ENCODE measurements at regions not wholly inside any gene's neighbourhood (a gene's known extent, or its start where the extent isn't known, plus 50 kb on each side); places are given as distances from the start of the nearest gene placed in this dataset.

GRCh38 chr12:90122681-90123080, 414.0 kb upstream of the ATP2B1 start:
- Histone ChIP-seq H3K4me1 (no peaks in the 10 kb centered on the region), H3K36me3 (no peaks in the 10 kb centered on the region), H3K27ac (no peak overlapping the region), H3K4me3 (replicated peaks in 1 of 3) (no peak overlapping the region), H3K9me3 (no peaks in the 10 kb centered on the region), H3K27me3 (no peaks in the 10 kb centered on the region)
- 52 to 68% methylated on average over 3 of the region's 3 CpGs for WGBS, 2 donors
- TF ChIP-seq, protein P1, sequence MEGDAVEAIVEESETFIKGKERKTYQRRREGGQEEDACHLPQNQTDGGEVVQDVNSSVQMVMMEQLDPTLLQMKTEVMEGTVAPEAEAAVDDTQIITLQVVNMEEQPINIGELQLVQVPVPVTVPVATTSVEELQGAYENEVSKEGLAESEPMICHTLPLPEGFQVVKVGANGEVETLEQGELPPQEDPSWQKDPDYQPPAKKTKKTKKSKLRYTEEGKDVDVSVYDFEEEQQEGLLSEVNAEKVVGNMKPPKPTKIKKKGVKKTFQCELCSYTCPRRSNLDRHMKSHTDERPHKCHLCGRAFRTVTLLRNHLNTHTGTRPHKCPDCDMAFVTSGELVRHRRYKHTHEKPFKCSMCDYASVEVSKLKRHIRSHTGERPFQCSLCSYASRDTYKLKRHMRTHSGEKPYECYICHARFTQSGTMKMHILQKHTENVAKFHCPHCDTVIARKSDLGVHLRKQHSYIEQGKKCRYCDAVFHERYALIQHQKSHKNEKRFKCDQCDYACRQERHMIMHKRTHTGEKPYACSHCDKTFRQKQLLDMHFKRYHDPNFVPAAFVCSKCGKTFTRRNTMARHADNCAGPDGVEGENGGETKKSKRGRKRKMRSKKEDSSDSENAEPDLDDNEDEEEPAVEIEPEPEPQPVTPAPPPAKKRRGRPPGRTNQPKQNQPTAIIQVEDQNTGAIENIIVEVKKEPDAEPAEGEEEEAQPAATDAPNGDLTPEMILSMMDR (IDR thresholded peaks at IDR 0.05): no peak
- no peak for TF ChIP-seq POLR2A (IDR thresholded peaks at IDR 0.05)
- DNase-seq: no peak
- intact Hi-C loops (cut with DNase I): no loop called here

DNA sequence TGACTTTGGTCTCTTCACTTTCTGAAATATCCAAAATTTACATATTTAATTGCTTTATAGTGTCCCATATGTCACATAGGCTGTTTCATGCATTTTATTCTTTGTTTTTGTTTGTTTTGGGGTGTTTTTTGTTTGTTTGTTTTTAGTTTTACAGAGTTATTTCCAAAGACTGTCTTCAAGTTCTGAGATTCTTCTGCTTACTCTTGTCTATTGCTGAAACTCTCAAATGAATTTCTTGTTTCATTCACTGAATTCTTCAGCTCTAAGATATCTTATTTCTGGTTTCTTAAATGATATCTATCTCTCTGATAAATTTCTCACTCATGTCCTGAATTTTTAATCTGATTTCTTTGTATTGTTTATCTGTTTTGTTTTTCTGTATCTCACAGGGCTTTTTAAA, 412.0 kb upstream of the ATP2B1 start:
- Histone ChIP-seq H3K4me3 (replicated peaks in 1 of 3) (no peak overlapping the region), H3K27ac (no peak overlapping the region), H3K27me3 (no peaks in the 10 kb centered on the region), H3K9me3 (no peaks in the 10 kb centered on the region), H3K36me3 (no peaks in the 10 kb centered on the region), H3K4me1 (no peaks in the 10 kb centered on the region)
- no peak for TF ChIP-seq POLR2A (IDR thresholded peaks at IDR 0.05)
- TF ChIP-seq, protein P1 (IDR thresholded peaks at IDR 0.05): no peak
- no peak for DNase-seq
- intact Hi-C loops (cut with DNase I): no loop called here

DNA sequence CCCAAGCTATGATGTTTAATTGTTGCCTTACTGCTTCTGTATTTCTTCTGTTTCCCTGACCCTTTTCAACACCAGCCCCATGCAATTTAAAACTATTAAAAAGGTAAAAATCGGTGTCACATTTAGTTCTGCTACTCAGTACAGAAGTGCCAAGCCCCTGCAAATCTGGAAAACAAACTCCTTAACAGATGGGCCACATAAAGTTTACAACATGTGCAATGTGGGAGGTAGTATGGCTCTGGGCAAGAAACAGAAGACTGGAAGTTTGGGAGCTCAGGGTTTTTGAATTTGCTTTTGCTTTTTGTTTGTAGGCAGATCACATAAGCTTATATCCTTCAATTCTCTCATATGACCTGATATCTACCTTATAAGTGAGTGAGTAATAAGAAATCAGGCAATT, 404.0 kb upstream of the ATP2B1 start:
- TF ChIP-seq, protein P1 (IDR thresholded peaks at IDR 0.05): no peak
- no peak for TF ChIP-seq POLR2A (IDR thresholded peaks at IDR 0.05)
- intact Hi-C loops (cut with DNase I): no loop called here

GRCh38 chr12:90111791-90112580, 403.3 kb upstream of the ATP2B1 start:
- H3K4me1 ChIP-seq: no peaks in the 10 kb centered on the region
- no peak overlapping the region for H3K27ac ChIP-seq
- H3K4me3 ChIP-seq (replicated peaks in 1 of 3): no peak overlapping the region
- no peaks in the 10 kb centered on the region for H3K9me3 ChIP-seq
- H3K27me3 ChIP-seq: no peaks in the 10 kb centered on the region
- DNase-seq: no peak
- whole genome bisulfite sequencing, 2 donors: 78 to 81% methylated on average over 10 of the region's 10 CpGs
- no peaks in the 10 kb centered on the region for H3K36me3 ChIP-seq
- TF ChIP-seq, protein P1 (IDR thresholded peaks at IDR 0.05): no peak
- no peak for TF ChIP-seq POLR2A (IDR thresholded peaks at IDR 0.05)
- intact Hi-C loops (cut with DNase I): no loop called here

More for the DNA sequence above, 404.0 kb upstream of the ATP2B1 start:
- no peaks in the 10 kb centered on the region for H3K9me3 ChIP-seq
- no peak for DNase-seq
- H3K4me3 ChIP-seq (replicated peaks in 1 of 3): no peak overlapping the region
- H3K4me1 ChIP-seq: no peaks in the 10 kb centered on the region
- H3K27me3 ChIP-seq: no peaks in the 10 kb centered on the region
- H3K27ac ChIP-seq: no peak overlapping the region
- no peaks in the 10 kb centered on the region for H3K36me3 ChIP-seq
- 88 to 94% methylated on average over 1 of the region's 1 CpG for WGBS, 2 donors

- 94 to 97% methylated on average over 3 of the region's 3 CpGs for WGBS, 2 donors
- H3K9me3 ChIP-seq: no peaks in the 10 kb centered on the region
- H3K27me3 ChIP-seq: no peaks in the 10 kb centered on the region
- no peaks in the 10 kb centered on the region for H3K36me3 ChIP-seq
- no peak overlapping the region for H3K4me3 ChIP-seq (replicated peaks in 1 of 3)
- intact Hi-C loops (cut with DNase I): no loop called here
- no peaks in the 10 kb centered on the region for H3K4me1 ChIP-seq
- no peak for DNase-seq
- no peak for TF ChIP-seq POLR2A (IDR thresholded peaks at IDR 0.05)
- TF ChIP-seq, protein P1 (IDR thresholded peaks at IDR 0.05): no peak
- H3K27ac ChIP-seq: no peak overlapping the region
Observed at GRCh38 chr12:90106568-90106967, 397.9 kb upstream of the ATP2B1 start.

Measured in thyroid gland (tissue), 4 donors.